Esophagus squamous epithelium (tissue), 5 donors: ENCODE measurements at regions not wholly inside any gene's neighbourhood (a gene's known extent, or its start where the extent isn't known, plus 50 kb on each side); places are given as distances from the start of the nearest gene placed in this dataset.

ENCODE experiments used
- DNase-seq: peaks from one replicate; lab custom pipeline; 2025; lab: John Stamatoyannopoulos, UW
- H3K27ac ChIP-seq, 4 donors: fragments of 200-600 bp; sonication (generic); one replicate each; pipeline ENCODE4 v1.5.1; 2016 to 2019; ENCODE audit warnings: mild to moderate bottlenecking in 1 of 4
- H3K27me3 ChIP-seq, 4 donors: fragments of 200-600 bp; sonication (generic); 1 replicate in 3 of 4; 2 replicates in 1 of 4; pipeline versions ENCODE4 v1.5.1 to v1.6.0; 2017 to 2021; ENCODE audit warnings: antibody characterized with exemption in 1 of 4
- H3K36me3 ChIP-seq, 3 donors: fragments of 200-600 bp; sonication (generic); one replicate each; pipeline ENCODE4 v1.5.1; 2016 to 2019
- H3K4me1 ChIP-seq, 3 donors: fragments of 200-600 bp; sonication (generic); one replicate each; pipeline ENCODE4 v1.5.1; 2017 to 2019
- H3K4me3 ChIP-seq, 4 donors: fragments of 200-600 bp; sonication (generic); 1 replicate in 3 of 4; 2 replicates in 1 of 4; pipeline ENCODE4 v1.5.1; 2016 to 2019; ENCODE audit warnings: mild to moderate bottlenecking in 2 of 4, moderate library complexity in 1 of 4
- H3K9me3 ChIP-seq, 3 donors: fragments of 200-600 bp; sonication (generic); one replicate each; pipeline ENCODE4 v1.5.1; 2016 to 2019
- POLR2A ChIP-seq, 4 donors: fragments of 450-650 bp; IDR thresholded peaks; one replicate each; pipeline ENCODE4 v1.6.1; 2017; ENCODE audit warnings: antibody characterized with exemption in 4 of 4, mild to moderate bottlenecking in 4 of 4, moderate library complexity in 3 of 4
- WGBS, 2 donors: methylation state at CpG; one replicate each; pipeline ENCODE4 v1.1.5; 2018; 5-methylcytosine and 5-hydroxymethylcytosine counted together
- intact Hi-C: fragments of 100-400 bp; cut with DNase I; formaldehyde crosslinking; loops from one replicate; pipeline ENCODE4 v1.15.0; 2022
- TF ChIP-seq, protein P1 (sequence below), 6 experiments: fragments of 450-650 bp in 4 of 6; fragments of 200-600 bp in 2 of 6; sonication (generic) in 2 of 6; IDR thresholded peaks; one replicate each; pipeline ENCODE4 v1.5.1; 2016 to 2019; ENCODE audit warnings: antibody characterized with exemption in 6 of 6, mild to moderate bottlenecking in 4 of 6, moderate library complexity in 4 of 6
- donor health status: DM: yes; HTN: yes; CAD: no.

- Histone ChIP-seq H3K36me3 (no peaks in the 10 kb centered on the region), H3K9me3 (no peaks in the 10 kb centered on the region), H3K27me3 (peaks cover 0 to 6% (median 0%) of the 10 kb centered on the region in 4 donors), H3K4me1 (no peaks in the 10 kb centered on the region), H3K27ac (no peak overlapping the region), H3K4me3 (no peak overlapping the region)
- intact Hi-C loops: no loop called here
- no peak for DNase-seq
- 68% methylated on average over 1 of the region's 1 CpG for WGBS, 2 donors
- no peak for TF ChIP-seq POLR2A (IDR thresholded peaks at IDR 0.05)
- TF ChIP-seq, protein P1, sequence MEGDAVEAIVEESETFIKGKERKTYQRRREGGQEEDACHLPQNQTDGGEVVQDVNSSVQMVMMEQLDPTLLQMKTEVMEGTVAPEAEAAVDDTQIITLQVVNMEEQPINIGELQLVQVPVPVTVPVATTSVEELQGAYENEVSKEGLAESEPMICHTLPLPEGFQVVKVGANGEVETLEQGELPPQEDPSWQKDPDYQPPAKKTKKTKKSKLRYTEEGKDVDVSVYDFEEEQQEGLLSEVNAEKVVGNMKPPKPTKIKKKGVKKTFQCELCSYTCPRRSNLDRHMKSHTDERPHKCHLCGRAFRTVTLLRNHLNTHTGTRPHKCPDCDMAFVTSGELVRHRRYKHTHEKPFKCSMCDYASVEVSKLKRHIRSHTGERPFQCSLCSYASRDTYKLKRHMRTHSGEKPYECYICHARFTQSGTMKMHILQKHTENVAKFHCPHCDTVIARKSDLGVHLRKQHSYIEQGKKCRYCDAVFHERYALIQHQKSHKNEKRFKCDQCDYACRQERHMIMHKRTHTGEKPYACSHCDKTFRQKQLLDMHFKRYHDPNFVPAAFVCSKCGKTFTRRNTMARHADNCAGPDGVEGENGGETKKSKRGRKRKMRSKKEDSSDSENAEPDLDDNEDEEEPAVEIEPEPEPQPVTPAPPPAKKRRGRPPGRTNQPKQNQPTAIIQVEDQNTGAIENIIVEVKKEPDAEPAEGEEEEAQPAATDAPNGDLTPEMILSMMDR (IDR thresholded peaks at IDR 0.05): no peak
These were observed 119.1 kb upstream of the ATXN7L3B start for GRCh38 chr12:74418573-74418972.

DNA sequence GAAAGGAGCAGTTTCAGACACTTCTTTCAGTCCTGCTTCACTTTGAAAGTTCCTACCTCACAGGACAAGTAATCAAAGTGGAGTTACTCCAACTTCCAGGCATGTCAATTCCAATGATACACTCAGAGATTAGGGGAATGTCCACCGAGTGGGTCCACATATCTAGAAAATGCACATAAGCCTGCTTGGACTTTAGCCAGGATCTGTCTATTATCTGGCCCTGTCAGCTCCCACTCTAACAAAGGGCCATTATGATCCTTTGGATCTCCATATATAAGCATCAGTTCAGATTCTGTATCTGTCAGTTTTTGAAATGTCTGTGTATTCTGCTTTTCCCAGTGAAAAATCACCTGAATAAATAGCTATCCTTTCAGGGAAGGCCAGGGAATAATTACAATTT is 112.9 kb upstream of the ATXN7L3B start:
- Histone ChIP-seq H3K36me3 (no peaks in the 10 kb centered on the region), H3K9me3 (no peaks in the 10 kb centered on the region), H3K27ac (no peak overlapping the region), H3K4me1 (no peaks in the 10 kb centered on the region), H3K4me3 (no peak overlapping the region), H3K27me3 (no peaks in the 10 kb centered on the region)
- WGBS, 2 donors: 27 to 35% methylated on average over 1 of the region's 1 CpG
- no peak for DNase-seq
- intact Hi-C loops: no loop called here
- TF ChIP-seq, protein P1 (IDR thresholded peaks at IDR 0.05): no peak
- TF ChIP-seq POLR2A (IDR thresholded peaks at IDR 0.05): no peak

DNA sequence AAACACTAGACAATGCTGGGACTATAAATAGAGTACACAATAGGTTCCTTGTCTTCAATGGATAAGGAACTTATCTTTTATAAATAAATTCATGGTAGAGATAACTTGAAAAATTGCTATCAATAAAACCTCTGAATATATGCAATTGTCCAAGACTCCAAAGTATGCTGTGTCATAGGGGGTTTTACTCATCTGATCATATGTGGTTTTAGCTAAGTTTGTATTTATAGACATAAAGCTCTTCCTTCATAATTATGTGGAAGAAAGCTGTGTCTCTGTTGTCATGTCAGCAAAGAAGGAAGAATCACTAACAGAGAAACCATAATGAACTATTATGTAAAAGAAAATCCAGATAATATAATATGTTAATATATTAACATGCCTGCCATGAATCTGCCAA is 111.5 kb upstream of the ATXN7L3B start:
- TF ChIP-seq POLR2A (IDR thresholded peaks at IDR 0.05): no peak
- TF ChIP-seq, protein P1 (IDR thresholded peaks at IDR 0.05): no peak
- H3K36me3 ChIP-seq: no peaks in the 10 kb centered on the region
- intact Hi-C loops: no loop called here
- H3K27ac ChIP-seq: no peak overlapping the region
- H3K9me3 ChIP-seq: no peaks in the 10 kb centered on the region
- no peaks in the 10 kb centered on the region for H3K4me1 ChIP-seq
- no peak for DNase-seq
- no peaks in the 10 kb centered on the region for H3K27me3 ChIP-seq
- no peak overlapping the region for H3K4me3 ChIP-seq

DNA sequence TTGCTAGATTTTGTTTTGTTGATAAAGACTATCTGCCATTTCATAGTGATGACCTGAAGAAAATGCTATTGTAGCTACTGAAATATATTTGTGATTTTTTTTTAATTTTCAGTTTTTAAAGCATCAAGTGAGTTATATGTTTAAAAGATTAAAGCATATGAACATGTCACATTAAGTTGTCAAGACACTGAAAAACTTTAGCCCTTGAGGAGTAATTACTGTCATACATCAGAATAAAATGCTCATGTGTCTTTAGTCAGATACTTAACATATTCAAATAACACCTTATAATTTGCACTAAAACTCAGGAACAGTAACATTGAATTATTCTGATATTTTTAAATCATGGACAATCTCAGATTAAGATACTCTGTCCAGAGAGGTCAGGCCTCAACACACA is 108.1 kb upstream of the ATXN7L3B start:
- Histone ChIP-seq H3K36me3 (no peaks in the 10 kb centered on the region), H3K4me1 (no peaks in the 10 kb centered on the region), H3K9me3 (no peaks in the 10 kb centered on the region), H3K4me3 (no peak overlapping the region), H3K27me3 (no peaks in the 10 kb centered on the region), H3K27ac (no peak overlapping the region)
- DNase-seq: no peak
- intact Hi-C loops: no loop called here
- TF ChIP-seq POLR2A (IDR thresholded peaks at IDR 0.05): no peak
- TF ChIP-seq, protein P1 (IDR thresholded peaks at IDR 0.05): no peak

- Histone ChIP-seq H3K36me3 (no peaks in the 10 kb centered on the region), H3K4me1 (no peaks in the 10 kb centered on the region), H3K9me3 (no peaks in the 10 kb centered on the region), H3K27ac (no peak overlapping the region), H3K27me3 (no peaks in the 10 kb centered on the region), H3K4me3 (no peak overlapping the region)
- DNase-seq: no peak
- TF ChIP-seq POLR2A (IDR thresholded peaks at IDR 0.05): no peak
- TF ChIP-seq, protein P1 (IDR thresholded peaks at IDR 0.05): no peak
- WGBS, 2 donors: 55 to 73% methylated on average over 1 of the region's 1 CpG
- intact Hi-C loops: no loop called here
These were observed 105.8 kb upstream of the ATXN7L3B start for GRCh38 chr12:74431801-74432200.
